ENCODE measurements at regions not wholly inside any gene's neighbourhood (a gene's known extent, or its start where the extent isn't known, plus 50 kb on each side); places are given as distances from the start of the nearest gene placed in this dataset.

DNA sequence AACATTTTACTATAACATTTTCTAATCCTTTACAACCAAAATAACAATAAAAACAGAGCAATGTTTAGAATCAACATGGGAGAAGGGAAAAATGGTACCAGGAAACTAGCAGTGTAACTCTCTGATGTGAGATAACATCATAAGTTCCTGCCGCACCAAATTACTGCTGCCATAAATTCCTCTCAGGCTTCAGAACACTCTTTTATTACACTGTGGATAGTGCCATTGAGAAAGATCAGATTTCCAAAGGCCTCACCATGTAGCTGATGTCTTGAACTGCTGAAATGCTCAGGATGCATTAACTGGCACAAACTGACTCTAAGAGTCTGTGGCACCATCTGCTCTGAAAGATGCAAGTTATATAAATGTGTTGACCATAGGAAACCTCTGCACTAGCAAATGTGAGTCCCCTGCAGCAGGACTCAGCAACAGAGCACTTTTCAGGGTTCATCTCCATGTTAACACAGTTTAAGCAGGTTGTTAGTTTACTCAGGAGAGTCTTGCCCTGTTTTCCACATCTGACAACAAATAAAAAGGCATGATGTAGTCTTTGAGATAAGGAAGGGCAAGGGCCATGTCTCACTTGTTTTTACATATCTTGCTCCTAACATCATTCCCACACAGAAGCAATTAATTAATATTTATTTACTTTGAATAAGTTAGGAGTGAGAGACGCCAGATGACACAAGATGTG, 218.1 kb downstream of the CETN3 start:
- TF ChIP-seq, protein P1, sequence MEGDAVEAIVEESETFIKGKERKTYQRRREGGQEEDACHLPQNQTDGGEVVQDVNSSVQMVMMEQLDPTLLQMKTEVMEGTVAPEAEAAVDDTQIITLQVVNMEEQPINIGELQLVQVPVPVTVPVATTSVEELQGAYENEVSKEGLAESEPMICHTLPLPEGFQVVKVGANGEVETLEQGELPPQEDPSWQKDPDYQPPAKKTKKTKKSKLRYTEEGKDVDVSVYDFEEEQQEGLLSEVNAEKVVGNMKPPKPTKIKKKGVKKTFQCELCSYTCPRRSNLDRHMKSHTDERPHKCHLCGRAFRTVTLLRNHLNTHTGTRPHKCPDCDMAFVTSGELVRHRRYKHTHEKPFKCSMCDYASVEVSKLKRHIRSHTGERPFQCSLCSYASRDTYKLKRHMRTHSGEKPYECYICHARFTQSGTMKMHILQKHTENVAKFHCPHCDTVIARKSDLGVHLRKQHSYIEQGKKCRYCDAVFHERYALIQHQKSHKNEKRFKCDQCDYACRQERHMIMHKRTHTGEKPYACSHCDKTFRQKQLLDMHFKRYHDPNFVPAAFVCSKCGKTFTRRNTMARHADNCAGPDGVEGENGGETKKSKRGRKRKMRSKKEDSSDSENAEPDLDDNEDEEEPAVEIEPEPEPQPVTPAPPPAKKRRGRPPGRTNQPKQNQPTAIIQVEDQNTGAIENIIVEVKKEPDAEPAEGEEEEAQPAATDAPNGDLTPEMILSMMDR (IDR thresholded peaks at IDR 0.05; ENCODE audit: poor library complexity), result no peak
- TF ChIP-seq EZH2phosphoT487 (IDR thresholded peaks at IDR 0.05; ENCODE audit: low read depth, severe bottlenecking, unreplicated experiment), result no peak
